H1 (cell line): ENCODE measurements at regions not wholly inside any gene's neighbourhood (a gene's known extent, or its start where the extent isn't known, plus 50 kb on each side); places are given as distances from the start of the nearest gene placed in this dataset.

Experiments
- CTCF ChIA-PET: fragments of 300-600 bp; sonication (Branson Sonifier 250); formaldehyde crosslinking; loops from one replicate; lab custom pipeline; 2021; ENCODE audit not compliant: partially characterized antibody; lab: Charles Lee
- POLR2A ChIA-PET: fragments of 300-600 bp; sonication (Branson Sonifier 250); formaldehyde crosslinking; loops from one replicate; lab custom pipeline; 2021; ENCODE audit warnings: inconsistent platforms; ENCODE audit not compliant: partially characterized antibody; lab: Charles Lee
- DNase-seq, 2 experiments: peaks; one replicate each; pipeline versions ENCODE4 v3.0.0 to v3.0.0-alpha.2; 2010 to 2022; ENCODE audit warnings: low spot score in 2 of 2, low read depth in 1 of 2, mixed read lengths in 1 of 2
- FAIRE-seq: peaks from 2 replicates; lab custom pipeline; 2011; peaks lifted over from hg19 to GRCh38; lab: Jason Lieb, UNC
- H2AFZ ChIP-seq: 2 replicates; pipeline ENCODE4 v1.8.1; 2012; ENCODE audit warnings: low read length, inconsistent platforms
- H2AK5ac ChIP-seq: 2 replicates; pipeline ENCODE4 v1.6.1; 2013; ENCODE audit warnings: low read depth, low read length
- H2BK120ac ChIP-seq: replicated peaks from 2 replicates; pipeline ENCODE3; 2013; ENCODE audit warnings: low read depth, low read length, inconsistent platforms
- H2BK12ac ChIP-seq: 2 replicates; pipeline ENCODE4 v1.6.1; 2013; ENCODE audit warnings: low read depth, low read length
- H2BK15ac ChIP-seq: 2 replicates; pipeline ENCODE4 v1.6.1; 2013; ENCODE audit warnings: low read length
- H2BK20ac ChIP-seq: 2 replicates; pipeline ENCODE4 v1.6.1; 2013; ENCODE audit warnings: low read length
- H2BK5ac ChIP-seq: 2 replicates; pipeline ENCODE4 v1.6.1; 2013; ENCODE audit warnings: low read depth, low read length
- H3K14ac ChIP-seq: 2 replicates; pipeline ENCODE4 v1.6.1; 2013; ENCODE audit warnings: inconsistent platforms; ENCODE audit not compliant: insufficient read length
- H3K18ac ChIP-seq: 2 replicates; pipeline ENCODE4 v1.6.1; 2013; ENCODE audit warnings: low read length; ENCODE audit errors: extremely low read depth
- H3K23ac ChIP-seq: 2 replicates; pipeline ENCODE4 v1.6.1; 2013; ENCODE audit warnings: inconsistent platforms; ENCODE audit not compliant: insufficient read length
- H3K23me2 ChIP-seq: 2 replicates; pipeline ENCODE4 v1.6.1; 2013; ENCODE audit warnings: low read depth, low read length
- H3K27ac ChIP-seq: 2 replicates; pipeline ENCODE4 v1.6.1; 2011; ENCODE audit warnings: low read depth, low read length, inconsistent platforms
- H3K27me3 ChIP-seq, 4 experiments: replicated peaks in 1 of 4; 1 replicate in 1 of 4; 2 replicates in 3 of 4; pipeline versions ENCODE4 v1.6.1 to v1.8.1; 2011 to 2013; ENCODE audit warnings: low read length in 3 of 4, mild to moderate bottlenecking in 3 of 4, inconsistent platforms in 2 of 4, mixed read lengths in 2 of 4, moderate library complexity in 1 of 4; ENCODE audit not compliant: control insufficient read depth in 3 of 4, insufficient read depth in 3 of 4; ENCODE audit errors: extremely low read depth in 1 of 4
- H3K36me3 ChIP-seq, 4 experiments: 2 replicates each; pipeline versions ENCODE4 v1.6.1 to v1.8.1; 2011 to 2013; ENCODE audit warnings: mild to moderate bottlenecking in 4 of 4, low read length in 3 of 4, moderate library complexity in 2 of 4, control low read depth in 1 of 4, inconsistent platforms in 1 of 4; ENCODE audit not compliant: insufficient read depth in 4 of 4, control insufficient read depth in 2 of 4
- H3K4ac ChIP-seq: replicated peaks from 2 replicates; pipeline ENCODE3; 2013; ENCODE audit warnings: low read length, low read depth, mixed read lengths, inconsistent platforms; ENCODE audit not compliant: insufficient read length
- H3K4me1 ChIP-seq, 4 experiments: replicated peaks in 1 of 4; 1 replicate in 1 of 4; 2 replicates in 3 of 4; pipeline versions ENCODE4 v1.6.1 to v1.8.1; 2011 to 2013; ENCODE audit warnings: low read length in 3 of 4, inconsistent platforms in 2 of 4, mixed read lengths in 1 of 4; ENCODE audit not compliant: insufficient read depth in 4 of 4, control insufficient read depth in 3 of 4
- H3K4me2 ChIP-seq, 2 experiments: 2 replicates each; pipeline versions ENCODE4 v1.6.1 to v1.8.1; 2011 to 2013; ENCODE audit warnings: low read depth in 2 of 2, low read length in 2 of 2, control low read depth in 1 of 2, inconsistent platforms in 1 of 2, mild to moderate bottlenecking in 1 of 2; ENCODE audit not compliant: insufficient read depth in 1 of 2
- H3K4me3 ChIP-seq, 4 experiments: fragments of 200-600, 300-600 bp in 1 of 4; sonication (generic), shearing (Covaris generic), sonication (Bioruptor Twin) in 1 of 4; 2 replicates each; pipeline versions ENCODE4 v1.5.1 to v1.8.1; 2011 to 2016; ENCODE audit warnings: low read length in 4 of 4, low read depth in 3 of 4, control low read depth in 2 of 4, inconsistent platforms in 2 of 4, mild to moderate bottlenecking in 2 of 4, mixed read lengths in 1 of 4, moderate library complexity in 1 of 4; ENCODE audit not compliant: insufficient read depth in 2 of 4; ENCODE audit errors: extremely low read depth in 1 of 4
- H3K56ac ChIP-seq: replicated peaks from 2 replicates; pipeline ENCODE3; 2013; ENCODE audit warnings: low read depth, mild to moderate bottlenecking, mixed read lengths, low read length, inconsistent platforms; ENCODE audit not compliant: insufficient read length
- H3K79me1 ChIP-seq: 2 replicates; pipeline ENCODE4 v1.6.1; 2013; ENCODE audit warnings: low read depth, low read length, control low read depth
- H3K79me2 ChIP-seq, 2 experiments: 2 replicates each; pipeline versions ENCODE4 v1.6.1 to v1.8.1; 2012 to 2013; ENCODE audit warnings: low read length in 2 of 2, mild to moderate bottlenecking in 2 of 2, inconsistent platforms in 1 of 2; ENCODE audit not compliant: insufficient read depth in 2 of 2, control insufficient read depth in 1 of 2
- H3K9ac ChIP-seq, 4 experiments: replicated peaks in 1 of 4; 1 replicate in 1 of 4; 2 replicates in 3 of 4; pipeline versions ENCODE4 v1.6.1 to v1.8.1; 2011 to 2013; ENCODE audit warnings: low read depth in 3 of 4, low read length in 3 of 4, control low read depth in 2 of 4, mild to moderate bottlenecking in 2 of 4, moderate library complexity in 2 of 4, inconsistent platforms in 1 of 4; ENCODE audit errors: extremely low read depth in 1 of 4
- H3K9me3 ChIP-seq, 2 experiments: 2 replicates each; pipeline versions ENCODE4 v1.6.1 to v1.8.1; 2012 to 2013; ENCODE audit warnings: mild to moderate bottlenecking in 2 of 2, moderate library complexity in 2 of 2, control low read depth in 1 of 2, inconsistent platforms in 1 of 2, low read depth in 1 of 2, low read length in 1 of 2, mixed read lengths in 1 of 2; ENCODE audit not compliant: insufficient read depth in 2 of 2
- H4K20me1 ChIP-seq, 2 experiments: replicated peaks in 1 of 2; 2 replicates each; pipeline versions ENCODE3 to v1.8.1; 2011 to 2013; ENCODE audit warnings: inconsistent platforms in 2 of 2, low read length in 2 of 2, mild to moderate bottlenecking in 1 of 2; ENCODE audit not compliant: insufficient read depth in 2 of 2, control insufficient read depth in 1 of 2
- H4K5ac ChIP-seq: 2 replicates; pipeline ENCODE4 v1.6.1; 2013; ENCODE audit warnings: low read length, low read depth, mixed read lengths, inconsistent platforms; ENCODE audit not compliant: insufficient read length
- H4K8ac ChIP-seq: 2 replicates; pipeline ENCODE4 v1.8.0; 2013; ENCODE audit warnings: mild to moderate bottlenecking, moderate library complexity, low read length, inconsistent platforms; ENCODE audit not compliant: insufficient read depth; ENCODE audit errors: extremely low read depth
- H4K91ac ChIP-seq: replicated peaks from 2 replicates; pipeline ENCODE3; 2013; ENCODE audit warnings: low read length, mixed read lengths, inconsistent platforms; ENCODE audit not compliant: insufficient read length
- ASH2L ChIP-seq: fragments of 200-600, 300-600 bp; sonication (generic); IDR thresholded peaks from one replicate; pipeline ENCODE4 v1.7.1; 2017; ENCODE audit warnings: low read length
- CBX8 ChIP-seq: fragments of 300-800, 300-1000 bp; sonication (generic); IDR thresholded peaks from 2 replicates; pipeline ENCODE4 v1.7.1; 2016; ENCODE audit warnings: low read depth, low read length, borderline replicate concordance
- CHD1 ChIP-seq: IDR thresholded peaks from 2 replicates; pipeline ENCODE4 v1.6.1; 2012; ENCODE audit warnings: low read depth, low read length, improper control_type of control experiment
- EGR1 ChIP-seq: IDR thresholded peaks from 2 replicates; pipeline ENCODE4 v1.6.1; 2011; ENCODE audit warnings: low read depth, low read length, borderline replicate concordance
- EP300 ChIP-seq, 2 experiments: IDR thresholded peaks; 1 replicate in 1 of 2; 2 replicates in 1 of 2; pipeline ENCODE4 v1.6.1; 2011 to 2012; ENCODE audit warnings: low read depth in 2 of 2, low read length in 2 of 2, mild to moderate bottlenecking in 2 of 2, borderline replicate concordance in 1 of 2, inconsistent platforms in 1 of 2, moderate library complexity in 1 of 2
- GTF2F1 ChIP-seq: IDR thresholded peaks from 2 replicates; pipeline ENCODE4 v1.6.1; 2012; ENCODE audit warnings: low read depth, low read length, improper control_type of control experiment, borderline replicate concordance
- MAX ChIP-seq: IDR thresholded peaks from 2 replicates; pipeline ENCODE4 v1.6.1; 2012; ENCODE audit warnings: inconsistent platforms
- RAD21 ChIP-seq, 2 experiments: IDR thresholded peaks in 1 of 2; conservative IDR thresholded peaks in 1 of 2; 2 replicates each; pipeline ENCODE4 v1.6.1; 2011; ENCODE audit warnings: low read depth in 2 of 2, low read length in 2 of 2, improper control_type of control experiment in 1 of 2, inconsistent platforms in 1 of 2, mild to moderate bottlenecking in 1 of 2, moderate library complexity in 1 of 2
- SIX5 ChIP-seq: IDR thresholded peaks from 2 replicates; pipeline ENCODE4 v1.6.1; 2011; ENCODE audit warnings: mild to moderate bottlenecking, low read depth, low read length
- YY1 ChIP-seq: IDR thresholded peaks from 2 replicates; pipeline ENCODE4 v1.6.1; 2011; ENCODE audit warnings: low read depth, mild to moderate bottlenecking, low read length
- ZNF274 ChIP-seq: IDR thresholded peaks from 2 replicates; pipeline ENCODE4 v1.7.0; 2012; ENCODE audit warnings: low read length, borderline replicate concordance; ENCODE audit errors: extremely low read depth
- WGBS, 2 experiments: shearing (Covaris generic) in 1 of 2; methylation state at CpG; one replicate each; pipeline versions ENCODE4 v1.1.6 to v1.1.7; 2013 to 2015; ENCODE audit warnings: low lambda C conversion rate in 2 of 2, mixed read lengths in 2 of 2, inconsistent platforms in 1 of 2, low coverage in 1 of 2, missing lambda C conversion rate in 1 of 2; ENCODE audit not compliant: insufficient replicate concordance in 2 of 2, insufficient coverage in 1 of 2, insufficient read length in 1 of 2; ENCODE audit errors: extremely low coverage in 1 of 2, missing lambda C conversion rate in 1 of 2; 5-methylcytosine and 5-hydroxymethylcytosine counted together

GRCh38 chr4:44859477-44859876 lies 133.1 kb upstream of the GNPDA2 start:
- no peak overlapping the region for H3K56ac ChIP-seq
- no peak overlapping the region for H3K4me2 ChIP-seq
- no peak overlapping the region for H4K8ac ChIP-seq
- H3K4me3 ChIP-seq = no peak overlapping the region
- FAIRE-seq (no peak), DNase-seq (no peak)
- no peaks in the 10 kb centered on the region for H3K9me3 ChIP-seq
- no peak overlapping the region for H3K18ac ChIP-seq
- H3K23ac ChIP-seq = no peak overlapping the region
- no peaks in the 10 kb centered on the region for H3K23me2 ChIP-seq
- POLR2A ChIA-PET = no interaction called here
- no peaks in the 10 kb centered on the region for H3K79me1 ChIP-seq
- H3K9ac ChIP-seq = no peak overlapping the region
- H3K4me1 ChIP-seq = peaks cover 6 to 18% (median 8%) of the 10 kb centered on the region in 4 experiments; a peak in 6 of 7 replicates
- H3K79me2 ChIP-seq = no peaks in the 10 kb centered on the region
- no peak overlapping the region for H2AFZ ChIP-seq
- H2AK5ac ChIP-seq = no peak overlapping the region
- no peak overlapping the region for H3K14ac ChIP-seq
- no peaks in the 10 kb centered on the region for H4K20me1 ChIP-seq
- no peak for TF ChIP-seq GTF2F1
- TF ChIP-seq CBX8 = no peak
- no peak for TF ChIP-seq ASH2L
- no peak for TF ChIP-seq ZNF274
- TF ChIP-seq YY1 = no peak
- TF ChIP-seq MAX = no peak
- TF ChIP-seq EGR1 = no peak
- no peak for TF ChIP-seq CHD1
- no peak for TF ChIP-seq RAD21 (IDR thresholded peaks at IDR 0.05 in 1 of 2, conservative IDR thresholded peaks at IDR 0.05 in 1 of 2; ENCODE audit: low read depth in 2 of 2, low read length in 2 of 2)
- no peak for TF ChIP-seq SIX5
- TF ChIP-seq EP300 (IDR thresholded peaks at IDR 0.05; ENCODE audit: borderline replicate concordance in 1 of 2, low read depth in 2 of 2, low read length in 2 of 2) = no peak
- TF ChIP-seq, all 59 proteins: peak for 0
- H2BK5ac ChIP-seq = no peak overlapping the region
- H3K36me3 ChIP-seq = no peaks in the 10 kb centered on the region
- H2BK15ac ChIP-seq = no peak overlapping the region
- WGBS, 2 experiments = 61% methylated on average over 2 of the region's 2 CpGs; no CpG with 5 or more reads in 1 of the 2 experiments
- H4K91ac ChIP-seq = no peak overlapping the region
- H4K5ac ChIP-seq = no peak overlapping the region
- H3K4ac ChIP-seq = no peak overlapping the region
- CTCF ChIA-PET = interaction anchor here (1.2 kb wide), 1 partner anchor 10 kb away, joined by 7 read pairs; no protein-coding TSS in a partner anchor
- no peak overlapping the region for H3K27ac ChIP-seq
- no peak overlapping the region for H2BK120ac ChIP-seq
- no peak overlapping the region for H2BK20ac ChIP-seq
- no peak overlapping the region for H2BK12ac ChIP-seq
- peaks cover 0 to 1% (median 0%) of the 10 kb centered on the region in 4 experiments; a peak in 1 of 7 replicates for H3K27me3 ChIP-seq
